Uterus (tissue), 3 donors: ENCODE measurements at regions not wholly inside any gene's neighbourhood (a gene's known extent, or its start where the extent isn't known, plus 50 kb on each side); places are given as distances from the start of the nearest gene placed in this dataset.

ENCODE experiments used
- DNase-seq, 2 donors: peaks; one replicate each; pipeline ENCODE4 v3.0.0-alpha.2; 2019 to 2020
- H3K27ac ChIP-seq, 2 donors: fragments of 200-600 bp; sonication (generic); 1 replicate in 1 of 2; 2 replicates in 1 of 2; pipeline ENCODE4 v1.5.1; 2016 to 2018
- H3K27me3 ChIP-seq, 2 donors: fragments of 200-600 bp; sonication (generic); one replicate each; pipeline ENCODE4 v1.5.1; 2018 to 2019; ENCODE audit warnings: control low read depth in 1 of 2
- H3K36me3 ChIP-seq, 2 donors: fragments of 200-600 bp; sonication (generic); one replicate each; pipeline ENCODE4 v1.5.1; 2019; ENCODE audit warnings: control low read depth in 1 of 2
- H3K4me1 ChIP-seq, 2 donors: fragments of 200-600 bp; sonication (generic); one replicate each; pipeline ENCODE4 v1.5.1; 2018 to 2019; ENCODE audit warnings: control low read depth in 1 of 2
- H3K4me3 ChIP-seq, 2 donors: fragments of 200-600 bp; sonication (generic); 1 replicate in 1 of 2; 2 replicates in 1 of 2; pipeline ENCODE4 v1.5.1; 2018 to 2019; ENCODE audit warnings: mild to moderate bottlenecking in 1 of 2
- H3K9me3 ChIP-seq, 2 donors: fragments of 200-600 bp; sonication (generic); one replicate each; pipeline ENCODE4 v1.5.1; 2019; ENCODE audit warnings: control low read depth in 1 of 2
- POLR2A ChIP-seq, 2 donors: fragments of 450-650 bp; IDR thresholded peaks; one replicate each; pipeline ENCODE4 v1.6.1; 2016; ENCODE audit warnings: antibody characterized with exemption in 2 of 2, mild to moderate bottlenecking in 1 of 2, moderate library complexity in 1 of 2
- intact Hi-C: fragments of 100-400 bp; cut with DNase I; formaldehyde crosslinking; loops from one replicate; pipeline ENCODE4 v1.15.1; 2023; ENCODE audit warnings: low total_unique reads
- TF ChIP-seq, protein P1 (sequence below), 4 experiments: fragments of 200-600 bp in 2 of 4; fragments of 450-650 bp in 2 of 4; sonication (generic) in 2 of 4; IDR thresholded peaks; one replicate each; pipeline ENCODE4 v1.5.1; 2016 to 2019; ENCODE audit warnings: antibody characterized with exemption in 4 of 4, mild to moderate bottlenecking in 2 of 4, moderate library complexity in 1 of 4
- donor health status: DM: yes; HTN: yes; CAD: no.

DNA sequence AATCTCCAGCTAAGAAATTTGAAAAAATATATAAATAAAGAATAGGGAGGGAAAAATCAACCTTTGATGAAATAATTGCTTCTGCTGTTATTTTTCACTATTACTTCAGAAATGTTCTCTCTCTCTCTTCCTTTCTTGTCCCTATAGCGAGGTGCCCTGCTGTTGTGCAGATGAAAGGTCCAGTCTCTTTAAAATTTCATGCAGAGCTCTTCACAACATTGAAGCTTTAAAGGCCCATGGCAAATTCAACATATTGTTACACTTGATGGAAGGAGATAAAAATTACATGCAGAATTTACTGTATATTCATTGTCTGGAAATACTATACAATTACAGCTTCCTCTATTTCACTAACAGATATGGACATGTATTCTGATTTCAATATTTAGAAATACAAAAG is 86.4 kb upstream of the PSMD7 start:
- H3K9me3 ChIP-seq = no peaks in the 10 kb centered on the region
- no peaks in the 10 kb centered on the region for H3K4me1 ChIP-seq
- DNase-seq = no peak
- no peaks in the 10 kb centered on the region for H3K36me3 ChIP-seq
- H3K27me3 ChIP-seq = no peaks in the 10 kb centered on the region
- TF ChIP-seq, protein P1, sequence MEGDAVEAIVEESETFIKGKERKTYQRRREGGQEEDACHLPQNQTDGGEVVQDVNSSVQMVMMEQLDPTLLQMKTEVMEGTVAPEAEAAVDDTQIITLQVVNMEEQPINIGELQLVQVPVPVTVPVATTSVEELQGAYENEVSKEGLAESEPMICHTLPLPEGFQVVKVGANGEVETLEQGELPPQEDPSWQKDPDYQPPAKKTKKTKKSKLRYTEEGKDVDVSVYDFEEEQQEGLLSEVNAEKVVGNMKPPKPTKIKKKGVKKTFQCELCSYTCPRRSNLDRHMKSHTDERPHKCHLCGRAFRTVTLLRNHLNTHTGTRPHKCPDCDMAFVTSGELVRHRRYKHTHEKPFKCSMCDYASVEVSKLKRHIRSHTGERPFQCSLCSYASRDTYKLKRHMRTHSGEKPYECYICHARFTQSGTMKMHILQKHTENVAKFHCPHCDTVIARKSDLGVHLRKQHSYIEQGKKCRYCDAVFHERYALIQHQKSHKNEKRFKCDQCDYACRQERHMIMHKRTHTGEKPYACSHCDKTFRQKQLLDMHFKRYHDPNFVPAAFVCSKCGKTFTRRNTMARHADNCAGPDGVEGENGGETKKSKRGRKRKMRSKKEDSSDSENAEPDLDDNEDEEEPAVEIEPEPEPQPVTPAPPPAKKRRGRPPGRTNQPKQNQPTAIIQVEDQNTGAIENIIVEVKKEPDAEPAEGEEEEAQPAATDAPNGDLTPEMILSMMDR (IDR thresholded peaks at IDR 0.05) = no peak
- TF ChIP-seq POLR2A (IDR thresholded peaks at IDR 0.05) = no peak
- no peak overlapping the region for H3K27ac ChIP-seq
- intact Hi-C loops = no loop called here
- no peak overlapping the region for H3K4me3 ChIP-seq

DNA sequence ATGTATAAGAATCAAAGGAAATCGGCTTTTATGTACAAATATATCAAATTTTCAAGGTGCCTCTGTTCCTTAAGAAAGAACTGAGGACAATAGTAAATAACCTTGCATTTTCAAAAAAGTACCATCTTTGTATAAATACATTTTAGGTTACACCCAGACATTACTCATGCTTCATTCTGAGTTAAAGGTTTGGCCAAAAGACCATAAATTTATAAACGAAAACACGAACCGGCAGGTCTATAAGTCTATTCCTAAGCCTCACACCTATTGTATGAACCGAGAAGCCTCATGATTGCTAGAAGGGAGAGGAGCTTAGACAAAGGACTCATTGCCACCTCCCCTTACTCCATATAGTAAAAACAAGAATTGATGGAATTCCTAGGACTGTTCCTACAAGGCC is 94.6 kb upstream of the PSMD7 start:
- H3K9me3 ChIP-seq = no peaks in the 10 kb centered on the region
- no peak overlapping the region for H3K27ac ChIP-seq
- intact Hi-C loops = no loop called here
- no peaks in the 10 kb centered on the region for H3K27me3 ChIP-seq
- H3K36me3 ChIP-seq = no peaks in the 10 kb centered on the region
- no peaks in the 10 kb centered on the region for H3K4me1 ChIP-seq
- no peak overlapping the region for H3K4me3 ChIP-seq
- no peak for DNase-seq
- TF ChIP-seq, protein P1 (IDR thresholded peaks at IDR 0.05) = no peak
- TF ChIP-seq POLR2A (IDR thresholded peaks at IDR 0.05) = no peak

DNA sequence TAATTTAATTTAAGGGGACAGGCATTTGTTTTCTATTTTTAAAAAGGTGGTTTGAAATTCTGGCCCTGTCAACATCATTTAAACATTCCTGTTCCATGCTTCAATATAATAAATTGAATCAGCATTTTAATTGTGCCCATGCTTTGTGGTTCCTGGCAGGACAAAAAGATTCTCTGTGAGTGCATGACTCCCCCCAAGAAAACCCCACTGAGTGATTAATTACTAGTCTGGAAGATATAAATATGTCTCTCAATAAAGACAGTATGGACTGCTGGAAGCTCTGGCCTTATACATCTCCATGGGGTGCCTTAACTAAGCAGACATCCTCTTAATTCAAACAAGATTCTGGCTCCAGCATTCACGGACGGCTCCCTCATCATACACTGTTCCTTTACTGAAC is 95.0 kb upstream of the PSMD7 start:
- DNase-seq = no peak
- Histone ChIP-seq H3K27me3 (no peaks in the 10 kb centered on the region), H3K27ac (no peak overlapping the region), H3K4me1 (no peaks in the 10 kb centered on the region), H3K4me3 (no peak overlapping the region), H3K36me3 (no peaks in the 10 kb centered on the region), H3K9me3 (no peaks in the 10 kb centered on the region)
- intact Hi-C loops = no loop called here
- TF ChIP-seq, protein P1 (IDR thresholded peaks at IDR 0.05) = no peak
- no peak for TF ChIP-seq POLR2A (IDR thresholded peaks at IDR 0.05)

DNA sequence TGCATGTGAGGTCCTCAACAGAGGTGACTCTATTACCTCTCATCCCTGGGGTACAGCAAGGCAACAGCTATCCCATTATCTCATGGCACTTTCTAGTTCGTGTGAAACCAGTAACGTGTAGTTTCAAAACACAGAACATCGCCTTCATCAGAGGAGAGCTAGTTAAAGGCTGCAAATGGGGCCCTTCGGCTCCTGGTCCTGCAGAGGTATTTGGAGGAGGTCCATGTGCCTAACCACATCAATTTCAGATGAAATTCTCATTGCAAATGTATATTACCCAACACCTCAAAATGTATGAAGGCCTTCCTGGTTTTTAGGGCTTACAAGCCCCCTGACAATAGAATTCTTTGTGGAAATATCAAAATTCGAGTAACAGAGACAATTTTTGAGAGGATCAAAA is 95.7 kb upstream of the PSMD7 start:
- no peaks in the 10 kb centered on the region for H3K36me3 ChIP-seq
- no peak overlapping the region for H3K4me3 ChIP-seq
- no peaks in the 10 kb centered on the region for H3K9me3 ChIP-seq
- no peak overlapping the region for H3K27ac ChIP-seq
- H3K27me3 ChIP-seq = no peaks in the 10 kb centered on the region
- TF ChIP-seq POLR2A (IDR thresholded peaks at IDR 0.05) = no peak
- TF ChIP-seq, protein P1 (IDR thresholded peaks at IDR 0.05) = no peak
- no peaks in the 10 kb centered on the region for H3K4me1 ChIP-seq
- intact Hi-C loops = no loop called here
- no peak for DNase-seq

DNA sequence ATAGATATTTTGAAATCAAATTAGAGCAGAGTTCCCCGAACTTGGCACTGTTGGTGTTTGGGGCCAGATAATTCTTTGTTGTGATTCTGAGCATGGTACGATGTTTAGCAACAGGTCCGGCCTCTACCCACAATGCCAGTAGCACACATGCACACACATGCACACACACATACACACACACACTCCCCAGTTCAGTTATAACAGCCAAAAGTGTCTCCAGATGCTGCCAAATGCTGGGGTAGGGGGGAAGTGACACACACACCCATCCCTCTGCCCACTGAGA is 96.8 kb upstream of the PSMD7 start:
- no peak for DNase-seq
- TF ChIP-seq, protein P1 (IDR thresholded peaks at IDR 0.05) = no peak
- no peak for TF ChIP-seq POLR2A (IDR thresholded peaks at IDR 0.05)
- no peaks in the 10 kb centered on the region for H3K9me3 ChIP-seq
- H3K27me3 ChIP-seq = no peaks in the 10 kb centered on the region
- H3K4me3 ChIP-seq = no peak overlapping the region
- H3K36me3 ChIP-seq = no peaks in the 10 kb centered on the region
- intact Hi-C loops = no loop called here
- no peak overlapping the region for H3K27ac ChIP-seq
- H3K4me1 ChIP-seq = no peaks in the 10 kb centered on the region
